Endothelial cell of umbilical vein (primary cell): ENCODE measurements at regions not wholly inside any gene's neighbourhood (a gene's known extent, or its start where the extent isn't known, plus 50 kb on each side); places are given as distances from the start of the nearest gene placed in this dataset.

Experiments
- BruUV-seq: library from RNA; stranded (reverse); fragments of 400-500 nt; replicated peaks from 2 replicates; lab custom pipeline; 2021; lab: Mats Ljungman, UMichigan
- CTCF ChIA-PET: fragments of 300-600, 350-600 bp; sonication (Branson Sonifier 250); formaldehyde crosslinking; loops from one replicate; lab custom pipeline; 2021; ENCODE audit warnings: antibody characterized with exemption, inconsistent platforms; lab: Charles Lee
- POLR2A ChIA-PET: fragments of 300-600, 350-600 bp; sonication (Branson Sonifier 250); formaldehyde crosslinking; loops from one replicate; lab custom pipeline; 2021; ENCODE audit warnings: antibody characterized with exemption, inconsistent platforms; lab: Charles Lee
- DNase-seq: peaks from one replicate; pipeline ENCODE4 v3.0.0-alpha.2; 2011; ENCODE audit warnings: low read depth, low spot score
- FAIRE-seq: peaks from 2 replicates; lab custom pipeline; 2011; peaks lifted over from hg19 to GRCh38; lab: Jason Lieb, UNC
- H2AFZ ChIP-seq: 2 replicates; pipeline ENCODE4 v1.6.0; 2012; ENCODE audit warnings: low read depth, low read length, control low read depth, inconsistent platforms
- H3K27ac ChIP-seq: 2 replicates; pipeline ENCODE4 v1.5.1; 2011; ENCODE audit warnings: low read depth, mild to moderate bottlenecking, control low read depth, low read length, moderate library complexity; ENCODE audit not compliant: insufficient read depth
- H3K27me3 ChIP-seq, 2 experiments: 2 replicates each; pipeline versions ENCODE4 v1.6.0 to v1.6.1; 2011; ENCODE audit warnings: low read length in 2 of 2, mixed read lengths in 1 of 2; ENCODE audit not compliant: control insufficient read depth in 2 of 2, insufficient read depth in 2 of 2
- H3K36me3 ChIP-seq, 2 experiments: 2 replicates in 1 of 2; 3 replicates in 1 of 2; pipeline ENCODE4 v1.5.1; 2011; ENCODE audit warnings: low read length in 2 of 2, mild to moderate bottlenecking in 1 of 2, moderate library complexity in 1 of 2; ENCODE audit not compliant: control insufficient read depth in 2 of 2, insufficient read depth in 2 of 2; ENCODE audit errors: extremely low read depth in 1 of 2
- H3K4me1 ChIP-seq: 3 replicates; pipeline ENCODE4 v1.5.1; 2011; ENCODE audit warnings: mild to moderate bottlenecking, low read length; ENCODE audit not compliant: control insufficient read depth, insufficient read depth; ENCODE audit errors: extremely low read depth
- H3K4me2 ChIP-seq: 2 replicates; pipeline ENCODE4 v1.6.1; 2011; ENCODE audit warnings: low read length, control low read depth, mixed read lengths; ENCODE audit not compliant: insufficient read depth
- H3K4me3 ChIP-seq, 3 experiments: fragments of 200-600 bp in 1 of 3; sonication (generic), shearing (Covaris generic) in 1 of 3; replicated peaks in 1 of 3; 2 replicates each; pipeline ENCODE4 v1.5.1; 2011 to 2016; ENCODE audit warnings: control low read depth in 3 of 3, low read length in 3 of 3, mild to moderate bottlenecking in 2 of 3, inconsistent platforms in 1 of 3, low read depth in 1 of 3, moderate library complexity in 1 of 3; ENCODE audit not compliant: insufficient read depth in 1 of 3
- H3K79me2 ChIP-seq: 2 replicates; pipeline ENCODE4 v1.6.0; 2012; ENCODE audit warnings: low read length, inconsistent platforms; ENCODE audit not compliant: control insufficient read depth, insufficient read depth
- H3K9ac ChIP-seq: replicated peaks from 2 replicates; pipeline ENCODE3; 2011; ENCODE audit warnings: low read length, control low read depth; ENCODE audit not compliant: insufficient read depth; ENCODE audit errors: extremely low read depth
- H3K9me1 ChIP-seq: replicated peaks from 3 replicates; pipeline ENCODE4 v1.6.0; 2011; ENCODE audit warnings: mild to moderate bottlenecking, low read length; ENCODE audit not compliant: control insufficient read depth, insufficient read depth; ENCODE audit errors: extremely low read depth
- H3K9me3 ChIP-seq: replicated peaks from 2 replicates; pipeline ENCODE4 v1.5.1; 2012; ENCODE audit warnings: low read length, inconsistent platforms; ENCODE audit not compliant: control insufficient read depth, insufficient read depth
- H4K20me1 ChIP-seq: replicated peaks from 2 replicates; pipeline ENCODE3; 2011; ENCODE audit warnings: mild to moderate bottlenecking, low read length; ENCODE audit not compliant: control insufficient read depth, insufficient read depth; ENCODE audit errors: extremely low read depth
- CTCF ChIP-seq, 2 donors: IDR thresholded peaks; 1 replicate in 1 of 2; 2 replicates in 1 of 2; pipeline ENCODE4 v1.5.1; 2011; ENCODE audit warnings: low read length in 2 of 2, mild to moderate bottlenecking in 2 of 2, moderate library complexity in 2 of 2, control low read depth in 1 of 2, inconsistent platforms in 1 of 2, low read depth in 1 of 2; ENCODE audit not compliant: insufficient read depth in 1 of 2; ENCODE audit errors: extremely low read depth in 1 of 2
- EZH2 ChIP-seq: IDR thresholded peaks from 2 replicates; pipeline ENCODE4 v1.6.1; 2012; ENCODE audit warnings: borderline replicate concordance, low read depth, mild to moderate bottlenecking, moderate library complexity, low read length, inconsistent platforms; ENCODE audit not compliant: severe bottlenecking
- FOS ChIP-seq: IDR thresholded peaks from 2 replicates; pipeline ENCODE4 v1.6.1; 2011; ENCODE audit warnings: mild to moderate bottlenecking, low read length, moderate library complexity, borderline replicate concordance; ENCODE audit not compliant: insufficient read depth
- GATA2 ChIP-seq: IDR thresholded peaks from 2 replicates; pipeline ENCODE4 v1.7.0; 2011; ENCODE audit warnings: low read depth, mild to moderate bottlenecking, moderate library complexity, mixed read lengths, low read length; ENCODE audit not compliant: insufficient read length, insufficient read depth
- JUN ChIP-seq: IDR thresholded peaks from 2 replicates; pipeline ENCODE4 v1.6.1; 2011; ENCODE audit warnings: borderline replicate concordance, low read depth; ENCODE audit not compliant: insufficient read length, insufficient read depth
- MAX ChIP-seq: IDR thresholded peaks from 2 replicates; pipeline ENCODE4 v1.6.1; 2011; ENCODE audit not compliant: insufficient read depth, insufficient read length
- MYC ChIP-seq: IDR thresholded peaks from one replicate; pipeline ENCODE4 v1.6.1; 2011; ENCODE audit warnings: mild to moderate bottlenecking, low read depth, low read length
- POLR2A ChIP-seq: IDR thresholded peaks from 2 replicates; pipeline ENCODE4 v1.6.1; 2012; ENCODE audit warnings: low read depth, mild to moderate bottlenecking, control low read depth, low read length
- POLR2AphosphoS5 ChIP-seq: IDR thresholded peaks from 2 replicates; pipeline ENCODE4 v1.6.1; 2012; ENCODE audit warnings: low read depth, mild to moderate bottlenecking, control low read depth, low read length, moderate library complexity; ENCODE audit not compliant: insufficient read depth
- dilution Hi-C: fragments of 300-500 bp; cut with MboI; formaldehyde crosslinking; loops from one replicate; pipeline ENCODE4 v1.15.0; 2019; ENCODE audit warnings: low sequenced_read_pairs; ENCODE audit not compliant: extremely low pct_ligation_motif_present
- intact Hi-C: fragments of 100-400 bp; cut with micrococcal nuclease; formaldehyde crosslinking; loops from one replicate; pipeline ENCODE4 v1.10.0; 2022

- H3K36me3 ChIP-seq: no peaks in the 10 kb centered on the region
- intact Hi-C loops (no loop called here), dilution Hi-C loops (no loop called here)
- CTCF ChIA-PET: no interaction called here
- no peak overlapping the region for H3K9ac ChIP-seq
- DNase-seq (no peak), FAIRE-seq (no peak)
- no peak overlapping the region for H3K27ac ChIP-seq
- H3K9me1 ChIP-seq: no peaks in the 10 kb centered on the region
- no peak overlapping the region for H2AFZ ChIP-seq
- H3K4me2 ChIP-seq: no peak overlapping the region
- no TSS peak for BruUV-seq
- no peaks in the 10 kb centered on the region for H3K27me3 ChIP-seq
- no peaks in the 10 kb centered on the region for H3K79me2 ChIP-seq
- no peak overlapping the region for H3K4me3 ChIP-seq
- H4K20me1 ChIP-seq: no peaks in the 10 kb centered on the region
- POLR2A ChIA-PET: no interaction called here
- TF ChIP-seq EZH2 (no peak), POLR2AphosphoS5 (no peak), MYC (no peak), POLR2A (no peak), JUN (no peak), GATA2 (no peak), FOS (no peak), MAX (no peak), CTCF (IDR thresholded peaks at IDR 0.05; ENCODE audit: extremely low read depth in 1 of 2, insufficient read depth in 1 of 2, low read depth in 1 of 2, low read length in 2 of 2) (no peak)
- no peaks in the 10 kb centered on the region for H3K4me1 ChIP-seq
- no peaks in the 10 kb centered on the region for H3K9me3 ChIP-seq
These were observed 318.1 kb downstream of the HHIPL2 start for GRCh38 chr1:222229672-222230312.
